ENCODE measurements at regions not wholly inside any gene's neighbourhood (a gene's known extent, or its start where the extent isn't known, plus 50 kb on each side); places are given as distances from the start of the nearest gene placed in this dataset.

DNA sequence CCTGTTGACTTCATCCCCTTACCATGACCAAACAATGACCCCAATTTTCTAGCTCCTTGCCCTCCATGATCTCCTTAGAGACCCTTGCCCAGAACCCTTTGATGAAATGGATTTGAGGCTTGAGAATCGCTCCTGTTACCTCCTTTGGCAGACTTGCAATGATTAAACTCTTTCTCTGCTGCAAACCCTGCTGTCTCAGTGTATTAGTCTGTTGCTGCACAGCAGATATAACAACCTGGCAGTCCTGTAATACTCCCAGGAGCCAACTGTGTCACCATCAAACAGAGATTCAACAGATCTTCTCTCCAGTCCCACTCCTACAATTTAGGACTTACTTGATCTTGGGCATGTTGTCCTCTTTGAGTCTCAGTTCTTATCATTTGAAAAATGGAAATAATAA, 242.9 kb downstream of the HRH4 start:
- POLR2A ChIA-PET: no interaction called here
- TF ChIP-seq EZH2 (IDR thresholded peaks at IDR 0.05; ENCODE audit: borderline replicate concordance, insufficient read depth, low read depth, low read length, poor library complexity, severe bottlenecking): no peak
- TF ChIP-seq, protein P1, sequence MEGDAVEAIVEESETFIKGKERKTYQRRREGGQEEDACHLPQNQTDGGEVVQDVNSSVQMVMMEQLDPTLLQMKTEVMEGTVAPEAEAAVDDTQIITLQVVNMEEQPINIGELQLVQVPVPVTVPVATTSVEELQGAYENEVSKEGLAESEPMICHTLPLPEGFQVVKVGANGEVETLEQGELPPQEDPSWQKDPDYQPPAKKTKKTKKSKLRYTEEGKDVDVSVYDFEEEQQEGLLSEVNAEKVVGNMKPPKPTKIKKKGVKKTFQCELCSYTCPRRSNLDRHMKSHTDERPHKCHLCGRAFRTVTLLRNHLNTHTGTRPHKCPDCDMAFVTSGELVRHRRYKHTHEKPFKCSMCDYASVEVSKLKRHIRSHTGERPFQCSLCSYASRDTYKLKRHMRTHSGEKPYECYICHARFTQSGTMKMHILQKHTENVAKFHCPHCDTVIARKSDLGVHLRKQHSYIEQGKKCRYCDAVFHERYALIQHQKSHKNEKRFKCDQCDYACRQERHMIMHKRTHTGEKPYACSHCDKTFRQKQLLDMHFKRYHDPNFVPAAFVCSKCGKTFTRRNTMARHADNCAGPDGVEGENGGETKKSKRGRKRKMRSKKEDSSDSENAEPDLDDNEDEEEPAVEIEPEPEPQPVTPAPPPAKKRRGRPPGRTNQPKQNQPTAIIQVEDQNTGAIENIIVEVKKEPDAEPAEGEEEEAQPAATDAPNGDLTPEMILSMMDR (IDR thresholded peaks at IDR 0.05): no peak
- H3K27me3 Mint-ChIP-seq: peaks cover 3% of the 10 kb centered on the region
- Histone ChIP-seq H3K79me2 (ENCODE audit: control insufficient read depth, insufficient read depth, low read length) (no peaks in the 10 kb centered on the region), H3K4me2 (replicated peaks; ENCODE audit: low read depth, low read length, poor library complexity, severe bottlenecking) (no peak overlapping the region), H3K9me3 (ENCODE audit: control extremely low read depth in 1 of 3, control insufficient read depth in 2 of 3, insufficient read depth in 1 of 3, low read length in 2 of 3) (peaks cover 0 to 3% (median 2%) of the 10 kb centered on the region in 3 donors), H4K20me1 (ENCODE audit: control insufficient read depth, insufficient read depth, low read length, poor library complexity, severe bottlenecking) (no peaks in the 10 kb centered on the region), H3K36me3 (replicated peaks in 1 of 2; ENCODE audit: control extremely low read depth in 1 of 2, control insufficient read depth in 1 of 2, extremely low read depth in 1 of 2, insufficient read depth in 2 of 2, low read length in 1 of 2) (no peaks in the 10 kb centered on the region), H2AFZ (ENCODE audit: insufficient read depth, low read depth, low read length, poor library complexity, severe bottlenecking) (no peak overlapping the region), H3K4me1 (ENCODE audit: control insufficient read depth in 2 of 2, insufficient read depth in 2 of 2, low read length in 2 of 2) (no peaks in the 10 kb centered on the region), H3K27ac (ENCODE audit: low read length in 2 of 2) (no peak overlapping the region), H3K4me3 (ENCODE audit: control extremely low read depth in 1 of 5, extremely low read depth in 1 of 5, insufficient read depth in 1 of 5, low read depth in 2 of 5, low read length in 4 of 5) (no peak overlapping the region), H3K27me3 (replicated peaks in 1 of 4; ENCODE audit: control extremely low read depth in 1 of 4, control insufficient read depth in 3 of 4, insufficient read depth in 4 of 4, low read length in 3 of 4) (no peaks in the 10 kb centered on the region), H3K9ac (ENCODE audit: low read length) (no peak overlapping the region)
- no peak overlapping the region for H3K27ac Mint-ChIP-seq
- DNase-seq (no peak), ATAC-seq (ENCODE audit: low read depth) (no peak)
- peaks cover 6% of the 10 kb centered on the region for H3K9me3 Mint-ChIP-seq (ENCODE audit: insufficient read depth)
- no peaks in the 10 kb centered on the region for H3K4me1 Mint-ChIP-seq
- WGBS (ENCODE audit: insufficient coverage): 100% methylated on average over 1 of the region's 1 CpG
- intact Hi-C loops (cut with micrococcal nuclease): no loop called here
- H3K4me3 Mint-ChIP-seq: no peak overlapping the region
- CTCF ChIA-PET: no interaction called here

DNA sequence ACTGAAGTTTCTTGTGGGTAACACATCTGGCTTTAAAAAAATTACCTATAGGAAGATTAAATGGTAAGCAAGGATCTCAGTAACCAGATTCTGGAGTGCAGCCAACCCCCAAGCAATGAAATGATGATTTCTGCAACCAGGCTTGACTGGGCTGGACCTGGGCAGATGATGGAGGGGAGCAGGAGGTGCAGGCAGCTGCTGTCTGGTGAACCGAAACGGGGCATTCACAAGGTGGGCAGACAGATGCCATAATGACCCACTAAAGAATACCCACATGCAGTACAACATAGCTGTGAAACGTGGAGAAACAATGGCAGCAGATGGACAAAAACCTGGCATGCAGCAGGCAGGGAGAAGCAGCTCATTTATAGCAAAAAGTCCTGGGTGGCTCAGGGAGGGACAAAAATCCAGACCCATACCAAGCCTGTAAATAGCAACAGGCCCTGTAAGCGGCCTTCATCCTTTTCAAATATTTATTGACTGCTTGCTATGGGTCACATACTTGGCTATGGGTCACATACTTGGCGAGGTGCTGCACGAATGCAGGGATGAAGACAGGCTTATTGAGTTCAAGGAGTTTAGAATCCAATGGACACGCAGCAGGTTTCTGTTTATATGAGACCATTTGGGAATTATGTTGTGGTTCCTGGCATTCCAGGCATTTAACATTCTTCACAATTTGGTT, 244.7 kb downstream of the HRH4 start:
- H3K27ac Mint-ChIP-seq: no peak overlapping the region
- no peak overlapping the region for H2AFZ ChIP-seq (ENCODE audit: insufficient read depth, low read depth, low read length, poor library complexity, severe bottlenecking)
- H3K79me2 ChIP-seq (ENCODE audit: control insufficient read depth, insufficient read depth, low read length): no peaks in the 10 kb centered on the region
- H3K4me2 ChIP-seq (replicated peaks; ENCODE audit: low read depth, low read length, poor library complexity, severe bottlenecking): no peak overlapping the region
- H3K27me3 ChIP-seq (replicated peaks in 1 of 4; ENCODE audit: control extremely low read depth in 1 of 4, control insufficient read depth in 3 of 4, insufficient read depth in 4 of 4, low read length in 3 of 4): no peaks in the 10 kb centered on the region
- H3K36me3 ChIP-seq (replicated peaks in 1 of 2; ENCODE audit: control extremely low read depth in 1 of 2, control insufficient read depth in 1 of 2, extremely low read depth in 1 of 2, insufficient read depth in 2 of 2, low read length in 1 of 2): no peaks in the 10 kb centered on the region
- ATAC-seq (ENCODE audit: low read depth) (no peak), DNase-seq (no peak)
- ChIA-PET CTCF (interaction anchor here (0.8 kb wide), 1 partner anchor 23 kb away, joined by 3 read pairs; no protein-coding TSS in a partner anchor), POLR2A (no interaction called here)
- 74% methylated on average over 4 of the region's 7 CpGs for WGBS (ENCODE audit: insufficient coverage)
- H3K4me1 ChIP-seq (ENCODE audit: control insufficient read depth in 2 of 2, insufficient read depth in 2 of 2, low read length in 2 of 2): no peaks in the 10 kb centered on the region
- H3K4me3 ChIP-seq (ENCODE audit: control extremely low read depth in 1 of 5, extremely low read depth in 1 of 5, insufficient read depth in 1 of 5, low read depth in 2 of 5, low read length in 4 of 5): no peak overlapping the region
- H3K27ac ChIP-seq (ENCODE audit: low read length in 2 of 2): no peak overlapping the region
- H3K4me3 Mint-ChIP-seq: no peak overlapping the region
- H3K27me3 Mint-ChIP-seq: peaks cover 3% of the 10 kb centered on the region
- H3K9me3 Mint-ChIP-seq (ENCODE audit: insufficient read depth): peaks cover 6% of the 10 kb centered on the region
- TF ChIP-seq EZH2 (IDR thresholded peaks at IDR 0.05; ENCODE audit: borderline replicate concordance, insufficient read depth, low read depth, low read length, poor library complexity, severe bottlenecking): no peak
- TF ChIP-seq, protein P1 (IDR thresholded peaks at IDR 0.05): no peak
- intact Hi-C loops (cut with micrococcal nuclease): no loop called here
- H4K20me1 ChIP-seq (ENCODE audit: control insufficient read depth, insufficient read depth, low read length, poor library complexity, severe bottlenecking): no peaks in the 10 kb centered on the region
- H3K9ac ChIP-seq (ENCODE audit: low read length): no peak overlapping the region
- peaks cover 0 to 3% (median 2%) of the 10 kb centered on the region in 3 donors for H3K9me3 ChIP-seq (ENCODE audit: control extremely low read depth in 1 of 3, control insufficient read depth in 2 of 3, insufficient read depth in 1 of 3, low read length in 2 of 3)
- H3K4me1 Mint-ChIP-seq: no peaks in the 10 kb centered on the region

All from B cell (primary cell).